Body of pancreas (tissue), 4 donors: ENCODE measurements at regions not wholly inside any gene's neighbourhood (a gene's known extent, or its start where the extent isn't known, plus 50 kb on each side); places are given as distances from the start of the nearest gene placed in this dataset.

Source experiments
- CTCF ChIP-seq, 7 experiments: fragments of 450-650 bp in 4 of 7; fragments of 200-600 bp in 3 of 7; sonication (generic) in 3 of 7; IDR thresholded peaks; one replicate each; pipeline ENCODE4 v1.5.1; 2016 to 2019; ENCODE audit warnings: antibody characterized with exemption in 7 of 7
- POLR2A ChIP-seq, 3 donors: fragments of 450-650 bp; IDR thresholded peaks; one replicate each; pipeline ENCODE4 v1.6.1; 2016; ENCODE audit warnings: antibody characterized with exemption in 3 of 3, mild to moderate bottlenecking in 2 of 3

DNA sequence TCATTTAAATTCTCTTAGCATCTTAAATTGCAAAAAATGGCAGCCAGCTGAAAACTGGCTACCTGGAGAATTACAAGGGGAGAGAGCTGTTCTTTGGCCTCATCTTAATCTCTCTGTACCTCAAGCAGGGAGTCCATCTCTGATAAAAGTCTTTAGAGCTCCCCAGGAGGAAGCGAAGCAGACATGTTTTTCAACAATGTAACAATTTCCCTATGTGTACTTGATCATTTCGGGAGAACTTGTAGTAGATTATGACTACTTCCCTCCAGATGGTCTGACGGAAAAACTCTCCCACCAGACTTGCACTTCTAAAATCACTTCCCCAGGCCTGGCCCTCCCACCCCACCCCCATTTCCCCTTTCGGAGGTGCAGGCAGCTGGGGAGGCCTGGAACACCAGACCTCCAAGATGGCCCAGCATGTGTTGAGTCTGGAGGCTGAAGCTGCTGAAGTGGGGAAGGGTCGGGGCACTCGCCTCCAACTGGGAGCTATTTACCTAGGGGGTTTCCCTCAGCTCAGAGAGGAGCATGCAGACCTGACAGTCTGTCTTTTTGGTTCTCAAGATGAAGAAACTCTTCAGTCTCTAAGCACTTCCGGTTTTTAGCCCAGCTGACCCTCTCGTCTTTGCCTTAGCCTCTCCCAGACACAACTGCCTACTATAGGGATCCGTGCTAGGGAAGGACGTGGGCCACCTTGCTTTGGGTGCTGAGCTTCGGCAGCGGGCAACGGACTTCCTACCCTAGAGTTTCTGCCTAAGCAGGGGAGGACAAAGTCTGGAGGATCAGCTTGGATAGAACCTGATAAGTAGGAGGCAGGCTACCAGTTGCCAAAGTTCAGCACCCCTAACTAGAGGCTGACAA lies 164.0 kb upstream of the TBL1XR1 start:
- no peak for TF ChIP-seq CTCF (IDR thresholded peaks at IDR 0.05)
- TF ChIP-seq POLR2A (IDR thresholded peaks at IDR 0.05), result no peak
